HEK293 (cell line): ENCODE measurements at regions not wholly inside any gene's neighbourhood (a gene's known extent, or its start where the extent isn't known, plus 50 kb on each side); places are given as distances from the start of the nearest gene placed in this dataset.

Experiments
- YY1 ChIP-seq: fragments of 450-650 bp; formaldehyde crosslinking; IDR thresholded peaks from 2 replicates; pipeline ENCODE4 v1.5.1; 2018; ENCODE audit warnings: missing biosample characterization, missing genetic modification characterization
- ZBTB49 ChIP-seq: fragments of 450-650 bp; formaldehyde crosslinking; IDR thresholded peaks from 2 replicates; pipeline ENCODE4 v1.5.1; 2016; ENCODE audit warnings: missing biosample characterization, missing genetic modification characterization, low read depth
- TF ChIP-seq, protein P1 (sequence below): fragments of 450-650 bp; formaldehyde crosslinking; IDR thresholded peaks from 2 replicates; pipeline ENCODE4 v1.5.1; 2016; ENCODE audit warnings: missing biosample characterization, missing genetic modification characterization

- TF ChIP-seq ZBTB49 (tag by site-specific recombination) (no peak), YY1 (tag by site-specific recombination) (no peak)
- TF ChIP-seq, protein P1, sequence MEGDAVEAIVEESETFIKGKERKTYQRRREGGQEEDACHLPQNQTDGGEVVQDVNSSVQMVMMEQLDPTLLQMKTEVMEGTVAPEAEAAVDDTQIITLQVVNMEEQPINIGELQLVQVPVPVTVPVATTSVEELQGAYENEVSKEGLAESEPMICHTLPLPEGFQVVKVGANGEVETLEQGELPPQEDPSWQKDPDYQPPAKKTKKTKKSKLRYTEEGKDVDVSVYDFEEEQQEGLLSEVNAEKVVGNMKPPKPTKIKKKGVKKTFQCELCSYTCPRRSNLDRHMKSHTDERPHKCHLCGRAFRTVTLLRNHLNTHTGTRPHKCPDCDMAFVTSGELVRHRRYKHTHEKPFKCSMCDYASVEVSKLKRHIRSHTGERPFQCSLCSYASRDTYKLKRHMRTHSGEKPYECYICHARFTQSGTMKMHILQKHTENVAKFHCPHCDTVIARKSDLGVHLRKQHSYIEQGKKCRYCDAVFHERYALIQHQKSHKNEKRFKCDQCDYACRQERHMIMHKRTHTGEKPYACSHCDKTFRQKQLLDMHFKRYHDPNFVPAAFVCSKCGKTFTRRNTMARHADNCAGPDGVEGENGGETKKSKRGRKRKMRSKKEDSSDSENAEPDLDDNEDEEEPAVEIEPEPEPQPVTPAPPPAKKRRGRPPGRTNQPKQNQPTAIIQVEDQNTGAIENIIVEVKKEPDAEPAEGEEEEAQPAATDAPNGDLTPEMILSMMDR (tag by site-specific recombination): no peak
Measured at GRCh38 chr2:57848723-57849122, 197.9 kb upstream of the VRK2 start.
